ENCODE measurements at regions not wholly inside any gene's neighbourhood (a gene's known extent, or its start where the extent isn't known, plus 50 kb on each side); places are given as distances from the start of the nearest gene placed in this dataset.
"Not testable (repeated sequence)": the region's sequence is repeated elsewhere in the genome, so short reads cannot be mapped to it uniquely, and the experiment has no call there.

GRCh38 chr1:47491341-47491753, 53.5 kb downstream of the FOXD2 start:
- DNase-seq (ENCODE audit: low read depth): peak; percentile 51

- DNase-seq (ENCODE audit: low read depth): no peak
Observed at GRCh38 chr1:47495176-47495713, 57.4 kb downstream of the FOXD2 start.

- no peak for DNase-seq (ENCODE audit: low read depth)
Observed at GRCh38 chr1:47498551-47498950, 60.7 kb downstream of the FOXD2 start.

- DNase-seq (ENCODE audit: low read depth): no peak
Observed at GRCh38 chr1:47501069-47501468, 63.2 kb downstream of the FOXD2 start.

- DNase-seq (ENCODE audit: low read depth): no peak
Observed at GRCh38 chr1:47502746-47503370, 65.0 kb downstream of the FOXD2 start.

GRCh38 chr1:47504840-47505239, 67.0 kb downstream of the FOXD2 start:
- not testable (repeated sequence) for DNase-seq (ENCODE audit: low read depth)

GRCh38 chr1:47505267-47505666, 67.4 kb downstream of the FOXD2 start:
- DNase-seq (ENCODE audit: low read depth): no peak

- DNase-seq (ENCODE audit: low read depth): no peak
Observed at GRCh38 chr1:47506053-47506452, 68.2 kb downstream of the FOXD2 start.

- DNase-seq (ENCODE audit: low read depth): no peak
Observed at GRCh38 chr1:47507144-47507543, 69.3 kb downstream of the FOXD2 start.

- DNase-seq (ENCODE audit: low read depth): no peak
Observed at GRCh38 chr1:47507881-47508701, 70.2 kb downstream of the FOXD2 start.

GRCh38 chr1:47508702-47509431, 71.0 kb downstream of the FOXD2 start:
- DNase-seq (ENCODE audit: low read depth): no peak

GRCh38 chr1:47510282-47510811, 72.5 kb downstream of the FOXD2 start:
- no peak for DNase-seq (ENCODE audit: low read depth)

GRCh38 chr1:47511825-47512224, 74.0 kb downstream of the FOXD2 start:
- DNase-seq (ENCODE audit: low read depth): no peak

GRCh38 chr1:47513393-47513792, 75.5 kb downstream of the FOXD2 start:
- DNase-seq (ENCODE audit: low read depth): no peak

- no peak for DNase-seq (ENCODE audit: low read depth)
Observed at GRCh38 chr1:47514229-47514628, 76.4 kb downstream of the FOXD2 start.

- no peak for DNase-seq (ENCODE audit: low read depth)
Observed at GRCh38 chr1:47515164-47515789, 77.4 kb downstream of the FOXD2 start.

GRCh38 chr1:47517946-47518345, 80.1 kb downstream of the FOXD2 start:
- DNase-seq (ENCODE audit: low read depth): no peak

GRCh38 chr1:47519491-47519890, 81.6 kb downstream of the FOXD2 start:
- no peak for DNase-seq (ENCODE audit: low read depth)

GRCh38 chr1:47519971-47520370, 82.1 kb downstream of the FOXD2 start:
- DNase-seq (ENCODE audit: low read depth): no peak

- DNase-seq (ENCODE audit: low read depth): no peak
Observed at GRCh38 chr1:47521034-47521881, 83.4 kb downstream of the FOXD2 start.

Data from myocyte (in vitro differentiated cells).